ENCODE measurements at regions not wholly inside any gene's neighbourhood (a gene's known extent, or its start where the extent isn't known, plus 50 kb on each side); places are given as distances from the start of the nearest gene placed in this dataset.
A peak's percentile ranks its signal among the peaks of the same experiment; 100 is the strongest.

DNA sequence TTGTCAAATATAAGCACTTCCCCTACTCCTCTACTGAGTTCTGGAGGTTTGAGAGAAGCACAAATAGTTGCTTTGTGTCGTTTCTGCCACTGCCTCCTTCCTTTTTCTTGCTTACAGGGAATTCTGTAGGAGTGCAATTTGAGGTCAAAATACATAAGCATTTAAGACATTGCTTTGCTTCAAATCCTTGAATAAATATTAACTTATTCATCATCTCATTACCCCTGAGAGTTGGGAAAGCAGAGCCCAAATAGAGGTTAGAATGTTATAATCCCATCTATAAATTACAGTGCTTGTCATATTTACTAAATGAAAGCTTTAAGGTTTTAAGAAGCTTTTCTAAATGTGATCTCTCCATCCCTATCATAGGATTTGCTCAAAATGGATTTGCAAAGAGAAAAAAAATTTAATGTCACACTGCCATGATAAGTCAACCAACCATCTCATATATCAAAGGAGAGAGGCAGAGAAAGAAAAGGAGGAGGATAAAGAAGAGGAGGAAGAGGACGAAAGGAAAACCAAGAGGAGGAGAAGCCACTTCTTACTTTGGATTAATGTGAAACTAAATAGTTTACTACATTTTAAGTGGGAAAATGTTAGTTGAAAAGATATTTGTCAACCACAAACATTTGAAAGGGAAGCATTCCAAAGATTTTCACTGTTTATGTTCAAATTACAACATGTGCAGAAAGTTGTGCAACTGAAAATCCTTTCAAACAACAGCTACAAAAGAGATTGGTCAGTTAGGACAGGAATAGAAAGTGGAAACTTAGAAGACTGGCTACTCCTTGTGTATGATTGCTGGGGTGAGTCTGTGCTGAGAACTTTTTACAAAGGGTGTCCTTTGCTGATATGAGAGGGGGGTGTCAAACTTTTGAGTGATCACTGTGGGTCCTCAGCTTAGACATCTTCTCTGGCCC lies 277.3 kb upstream of the FN1 start:
- Histone ChIP-seq H3K27me3 (no peaks in the 10 kb centered on the region), H3K36me3 (no peaks in the 10 kb centered on the region), H3K9me3 (no peaks in the 10 kb centered on the region), H3K4me1 (peaks cover 0 to 32% of the 10 kb centered on the region in 2 donors), H3K27ac (peak overlapping the region; percentile 51 to 64), H3K4me3 (no peak overlapping the region)
- TF ChIP-seq, protein P1, sequence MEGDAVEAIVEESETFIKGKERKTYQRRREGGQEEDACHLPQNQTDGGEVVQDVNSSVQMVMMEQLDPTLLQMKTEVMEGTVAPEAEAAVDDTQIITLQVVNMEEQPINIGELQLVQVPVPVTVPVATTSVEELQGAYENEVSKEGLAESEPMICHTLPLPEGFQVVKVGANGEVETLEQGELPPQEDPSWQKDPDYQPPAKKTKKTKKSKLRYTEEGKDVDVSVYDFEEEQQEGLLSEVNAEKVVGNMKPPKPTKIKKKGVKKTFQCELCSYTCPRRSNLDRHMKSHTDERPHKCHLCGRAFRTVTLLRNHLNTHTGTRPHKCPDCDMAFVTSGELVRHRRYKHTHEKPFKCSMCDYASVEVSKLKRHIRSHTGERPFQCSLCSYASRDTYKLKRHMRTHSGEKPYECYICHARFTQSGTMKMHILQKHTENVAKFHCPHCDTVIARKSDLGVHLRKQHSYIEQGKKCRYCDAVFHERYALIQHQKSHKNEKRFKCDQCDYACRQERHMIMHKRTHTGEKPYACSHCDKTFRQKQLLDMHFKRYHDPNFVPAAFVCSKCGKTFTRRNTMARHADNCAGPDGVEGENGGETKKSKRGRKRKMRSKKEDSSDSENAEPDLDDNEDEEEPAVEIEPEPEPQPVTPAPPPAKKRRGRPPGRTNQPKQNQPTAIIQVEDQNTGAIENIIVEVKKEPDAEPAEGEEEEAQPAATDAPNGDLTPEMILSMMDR (IDR thresholded peaks at IDR 0.05): no peak
- intact Hi-C loops (cut with DNase I): no loop called here
- no peak for DNase-seq (ENCODE audit: low spot score in 2 of 2)

DNA sequence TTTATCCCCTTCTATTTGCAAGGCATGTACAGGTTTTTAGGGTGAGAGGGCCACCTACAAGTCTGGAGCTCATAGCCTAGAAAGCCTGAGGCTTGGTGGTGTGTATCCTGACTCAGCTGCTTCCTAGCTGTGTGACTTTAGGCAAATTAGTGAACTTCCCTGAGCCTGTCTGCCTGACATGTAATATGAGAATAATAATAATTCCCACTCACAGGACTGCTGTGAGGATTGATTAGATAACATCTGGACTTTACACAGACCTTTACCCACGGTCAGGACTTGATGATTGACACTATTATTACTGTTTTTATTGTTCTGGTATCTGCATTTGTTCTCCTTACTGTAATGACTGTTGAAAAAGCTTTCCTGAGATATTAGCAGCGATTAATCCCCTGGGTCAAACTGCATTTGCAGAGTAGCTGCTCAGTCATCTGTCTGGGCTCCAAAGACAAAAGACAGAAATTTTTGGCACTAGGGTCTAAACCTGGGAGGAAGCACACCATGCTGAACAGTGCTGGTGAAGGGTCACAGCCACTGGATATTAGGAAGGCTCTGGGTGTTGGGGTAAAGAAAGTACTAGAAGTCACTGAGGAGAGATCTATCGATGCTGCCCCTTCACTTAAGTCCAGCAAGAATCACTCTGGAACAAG lies 276.5 kb upstream of the FN1 start:
- H3K9me3 ChIP-seq: no peaks in the 10 kb centered on the region
- no peak overlapping the region for H3K4me3 ChIP-seq
- TF ChIP-seq, protein P1 (IDR thresholded peaks at IDR 0.05): no peak
- H3K4me1 ChIP-seq: peaks cover 0 to 24% of the 10 kb centered on the region in 2 donors
- intact Hi-C loops (cut with DNase I): no loop called here
- H3K27me3 ChIP-seq: no peaks in the 10 kb centered on the region
- peak overlapping the region; percentile 51 to 64 for H3K27ac ChIP-seq
- no peak for DNase-seq (ENCODE audit: low spot score in 2 of 2)
- H3K36me3 ChIP-seq: no peaks in the 10 kb centered on the region

DNA sequence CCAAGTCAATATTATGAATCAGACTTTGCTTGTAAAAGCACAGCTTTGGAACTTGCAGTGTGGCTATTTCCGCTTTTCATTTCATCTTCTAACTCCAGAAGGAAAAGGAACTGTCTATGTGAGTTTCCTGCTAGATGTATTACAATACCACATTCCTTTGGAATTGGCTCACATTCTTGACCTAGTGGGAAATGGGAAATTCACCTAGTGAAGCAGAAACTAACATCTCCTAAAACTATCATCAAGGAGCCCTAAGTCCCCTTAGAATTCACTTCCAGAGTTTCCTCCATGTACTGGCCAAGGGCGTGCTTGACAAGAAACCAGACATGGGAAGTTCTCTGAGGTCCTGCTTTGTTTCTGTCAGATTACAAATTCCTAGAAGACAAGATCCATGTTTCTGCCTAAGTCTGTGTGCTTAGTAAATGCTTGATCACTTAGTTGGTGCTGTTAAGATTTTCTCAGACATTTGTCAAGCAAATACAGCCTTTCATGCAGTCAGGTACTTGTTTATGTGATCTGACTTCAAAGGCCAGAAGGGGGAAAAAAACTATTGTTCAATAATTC lies 275.7 kb upstream of the FN1 start:
- Histone ChIP-seq H3K27ac (peak overlapping the region; percentile 51 to 64), H3K36me3 (no peaks in the 10 kb centered on the region), H3K4me3 (no peak overlapping the region), H3K9me3 (no peaks in the 10 kb centered on the region), H3K27me3 (no peaks in the 10 kb centered on the region), H3K4me1 (peaks cover 0 to 22% of the 10 kb centered on the region in 2 donors)
- intact Hi-C loops (cut with DNase I): no loop called here
- TF ChIP-seq, protein P1 (IDR thresholded peaks at IDR 0.05): no peak
- DNase-seq (ENCODE audit: low spot score in 2 of 2): no peak

DNA sequence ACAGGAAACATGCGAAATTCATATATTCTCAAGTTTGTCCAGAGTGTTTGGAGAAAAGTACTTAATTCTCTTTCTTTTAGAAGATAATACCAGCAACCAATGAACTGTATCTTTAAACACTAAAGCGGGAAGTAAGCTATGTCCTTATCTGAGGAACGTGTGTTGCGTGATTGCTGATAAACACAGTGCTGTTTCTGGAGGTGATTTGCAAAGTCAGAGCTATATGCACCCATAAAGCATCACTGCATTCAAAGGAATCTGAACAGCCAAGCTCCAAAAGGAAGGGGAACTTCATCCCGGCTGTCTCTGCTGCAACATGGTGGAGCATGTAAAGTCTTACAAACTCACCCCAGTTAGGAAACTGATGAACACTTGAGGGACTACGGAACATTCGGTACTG lies 271.7 kb upstream of the FN1 start:
- no peak overlapping the region for H3K4me3 ChIP-seq
- intact Hi-C loops (cut with DNase I): no loop called here
- no peak overlapping the region for H3K27ac ChIP-seq
- no peak for DNase-seq (ENCODE audit: low spot score in 2 of 2)
- peaks cover 8 to 19% of the 10 kb centered on the region in 2 donors for H3K4me1 ChIP-seq
- TF ChIP-seq, protein P1 (IDR thresholded peaks at IDR 0.05): no peak
- H3K36me3 ChIP-seq: no peaks in the 10 kb centered on the region
- H3K27me3 ChIP-seq: no peaks in the 10 kb centered on the region
- no peaks in the 10 kb centered on the region for H3K9me3 ChIP-seq

DNA sequence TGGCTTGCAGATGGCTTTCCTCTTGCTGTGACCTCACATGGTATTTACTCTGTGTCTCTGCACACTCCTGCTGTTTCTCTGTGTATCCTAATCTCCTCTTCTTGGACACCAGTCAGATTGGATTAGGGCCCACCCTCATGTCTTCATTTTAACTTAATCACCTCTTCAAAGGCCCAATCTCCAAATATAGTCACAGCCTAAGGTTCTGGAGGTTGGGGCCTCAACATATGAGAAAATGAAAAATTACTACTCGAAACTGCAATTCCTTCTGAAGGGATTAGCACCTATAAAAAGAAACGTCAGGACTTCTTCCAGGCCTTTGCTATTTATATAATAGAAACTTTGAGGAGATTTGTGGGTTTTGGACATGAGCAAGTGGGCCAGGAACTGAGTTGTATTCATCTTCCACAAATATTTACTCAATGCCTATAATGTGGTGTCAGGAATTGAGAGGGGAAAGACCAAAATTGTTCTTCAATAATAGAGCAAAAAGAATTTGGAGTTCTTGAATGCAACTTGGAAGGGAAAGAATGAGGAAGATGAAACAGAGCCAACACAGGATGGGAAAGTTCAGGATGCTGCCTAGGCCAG lies 270.0 kb upstream of the FN1 start:
- Histone ChIP-seq H3K27ac (peak overlapping the region; percentile 61 to 67), H3K4me1 (peaks cover 8 to 12% of the 10 kb centered on the region in 2 donors), H3K36me3 (no peaks in the 10 kb centered on the region), H3K9me3 (no peaks in the 10 kb centered on the region), H3K4me3 (no peak overlapping the region), H3K27me3 (no peaks in the 10 kb centered on the region)
- no peak for DNase-seq (ENCODE audit: low spot score in 2 of 2)
- intact Hi-C loops (cut with DNase I): no loop called here
- TF ChIP-seq, protein P1 (IDR thresholded peaks at IDR 0.05): no peak

Measured in ascending aorta (tissue), 2 donors.